ENCODE measurements at regions not wholly inside any gene's neighbourhood (a gene's known extent, or its start where the extent isn't known, plus 50 kb on each side); places are given as distances from the start of the nearest gene placed in this dataset.

GRCh38 chr5:164255598-164256213 lies 750.3 kb downstream of the MAT2B start:
- TF ChIP-seq CTCF (IDR thresholded peaks at IDR 0.05; ENCODE audit: extremely low read depth, insufficient read depth, missing control alignments): no peak
- in situ Hi-C loops (cut with MboI; ENCODE audit: low pct_unique_long_range_greater_than_20kb, low sequenced_read_pairs, unreplicated experiment): no loop called here
- DNase-seq (ENCODE audit: low spot score): no peak

- in situ Hi-C loops (cut with MboI; ENCODE audit: low pct_unique_long_range_greater_than_20kb, low sequenced_read_pairs, unreplicated experiment): no loop called here
- DNase-seq (ENCODE audit: low spot score): no peak
- no peak for TF ChIP-seq CTCF (IDR thresholded peaks at IDR 0.05; ENCODE audit: extremely low read depth, insufficient read depth, missing control alignments)
These were observed 750.9 kb downstream of the MAT2B start for GRCh38 chr5:164256351-164256750.

- in situ Hi-C loops (cut with MboI; ENCODE audit: low pct_unique_long_range_greater_than_20kb, low sequenced_read_pairs, unreplicated experiment): no loop called here
- no peak for DNase-seq (ENCODE audit: low spot score)
- TF ChIP-seq CTCF (IDR thresholded peaks at IDR 0.05; ENCODE audit: extremely low read depth, insufficient read depth, missing control alignments): no peak
These were observed 751.5 kb downstream of the MAT2B start for GRCh38 chr5:164256954-164257353.

GRCh38 chr5:164265566-164265965 lies 760.1 kb downstream of the MAT2B start:
- TF ChIP-seq CTCF (IDR thresholded peaks at IDR 0.05; ENCODE audit: extremely low read depth, insufficient read depth, missing control alignments): no peak
- DNase-seq (ENCODE audit: low spot score): no peak
- in situ Hi-C loops (cut with MboI; ENCODE audit: low pct_unique_long_range_greater_than_20kb, low sequenced_read_pairs, unreplicated experiment): no loop called here

- no peak for DNase-seq (ENCODE audit: low spot score)
- in situ Hi-C loops (cut with MboI; ENCODE audit: low pct_unique_long_range_greater_than_20kb, low sequenced_read_pairs, unreplicated experiment): no loop called here
- TF ChIP-seq CTCF (IDR thresholded peaks at IDR 0.05; ENCODE audit: extremely low read depth, insufficient read depth, missing control alignments): no peak
These were observed 761.2 kb downstream of the MAT2B start for GRCh38 chr5:164266571-164266970.

GRCh38 chr5:164277720-164278119 lies 772.3 kb downstream of the MAT2B start:
- in situ Hi-C loops (cut with MboI; ENCODE audit: low pct_unique_long_range_greater_than_20kb, low sequenced_read_pairs, unreplicated experiment): no loop called here
- no peak for DNase-seq (ENCODE audit: low spot score)
- no peak for TF ChIP-seq CTCF (IDR thresholded peaks at IDR 0.05; ENCODE audit: extremely low read depth, insufficient read depth, missing control alignments)

GRCh38 chr5:164289526-164289925 lies 784.1 kb downstream of the MAT2B start:
- no peak for DNase-seq (ENCODE audit: low spot score)
- TF ChIP-seq CTCF (IDR thresholded peaks at IDR 0.05; ENCODE audit: extremely low read depth, insufficient read depth, missing control alignments): no peak
- in situ Hi-C loops (cut with MboI; ENCODE audit: low pct_unique_long_range_greater_than_20kb, low sequenced_read_pairs, unreplicated experiment): no loop called here
